SU-DHL-6 (cell line): ENCODE measurements at regions not wholly inside any gene's neighbourhood (a gene's known extent, or its start where the extent isn't known, plus 50 kb on each side); places are given as distances from the start of the nearest gene placed in this dataset.

Experiments
- CTCF ChIP-seq: fragments of 200-600 bp; sonication (generic); IDR thresholded peaks from one replicate; pipeline ENCODE4 v1.5.1; 2017; ENCODE audit warnings: antibody characterized with exemption, mild to moderate bottlenecking, low read length, moderate library complexity; ENCODE audit not compliant: insufficient read depth, poor library complexity, severe bottlenecking
- EZH2phosphoT487 ChIP-seq: fragments of 200-600 bp; sonication (generic), shearing (Covaris generic); conservative IDR thresholded peaks from 2 replicates; pipeline ENCODE4 v1.6.1; 2018; ENCODE audit warnings: mild to moderate bottlenecking, antibody characterized with exemption, low read length, moderate library complexity, mixed read lengths

GRCh38 chr4:26204249-26204825 is 116.5 kb upstream of the RBPJ start:
- TF ChIP-seq CTCF (no peak), EZH2phosphoT487 (no peak)
